ENCODE measurements at regions not wholly inside any gene's neighbourhood (a gene's known extent, or its start where the extent isn't known, plus 50 kb on each side); places are given as distances from the start of the nearest gene placed in this dataset.

GRCh38 chr10:108141064-108141463, 976.6 kb upstream of the SORCS1 start:
- Histone ChIP-seq H3K27me3 (ENCODE audit: insufficient read depth, low read depth, low read length) (no peaks in the 10 kb centered on the region), H3K4me2 (ENCODE audit: low read length) (no peak overlapping the region), H3K4me3 (ENCODE audit: low read length) (no peak overlapping the region), H3K9ac (ENCODE audit: low read length) (no peak overlapping the region), H2AFZ (ENCODE audit: low read depth, low read length) (no peak overlapping the region), H3K9me2 (ENCODE audit: insufficient read depth, low read length) (no peaks in the 10 kb centered on the region), H3F3A (ENCODE audit: insufficient read depth, low read length, poor library complexity, severe bottlenecking) (no peaks in the 10 kb centered on the region), H4K20me1 (ENCODE audit: insufficient read depth) (no peaks in the 10 kb centered on the region), H3K36me3 (ENCODE audit: insufficient read depth, low read length) (no peaks in the 10 kb centered on the region), H3K79me2 (replicated peaks; ENCODE audit: insufficient read depth, low read length) (no peaks in the 10 kb centered on the region), H3K9me3 (ENCODE audit: low read length) (no peaks in the 10 kb centered on the region), H3K27ac (ENCODE audit: low read length) (no peak overlapping the region)
- TF ChIP-seq SMC3 (conservative IDR thresholded peaks at IDR 0.05; ENCODE audit: poor library complexity) (no peak), REST (IDR thresholded peaks at IDR 0.05; ENCODE audit: borderline replicate concordance) (no peak)

- Histone ChIP-seq H3F3A (ENCODE audit: insufficient read depth, low read length, poor library complexity, severe bottlenecking) (no peaks in the 10 kb centered on the region), H3K27ac (ENCODE audit: low read length) (no peak overlapping the region), H3K9ac (ENCODE audit: low read length) (no peak overlapping the region), H3K4me3 (ENCODE audit: low read length) (no peak overlapping the region), H3K79me2 (replicated peaks; ENCODE audit: insufficient read depth, low read length) (no peaks in the 10 kb centered on the region), H3K9me2 (ENCODE audit: insufficient read depth, low read length) (no peaks in the 10 kb centered on the region), H3K36me3 (ENCODE audit: insufficient read depth, low read length) (no peaks in the 10 kb centered on the region), H4K20me1 (ENCODE audit: insufficient read depth) (no peaks in the 10 kb centered on the region), H3K9me3 (ENCODE audit: low read length) (no peaks in the 10 kb centered on the region), H3K27me3 (ENCODE audit: insufficient read depth, low read depth, low read length) (no peaks in the 10 kb centered on the region), H2AFZ (ENCODE audit: low read depth, low read length) (no peak overlapping the region), H3K4me2 (ENCODE audit: low read length) (no peak overlapping the region)
- TF ChIP-seq REST (IDR thresholded peaks at IDR 0.05; ENCODE audit: borderline replicate concordance): no peak
- no peak for TF ChIP-seq CTCF (IDR thresholded peaks at IDR 0.05; ENCODE audit: poor library complexity, severe bottlenecking)
- no peak for TF ChIP-seq POLR2AphosphoS5 (IDR thresholded peaks at IDR 0.05)
- no peak for TF ChIP-seq EP300 (conservative IDR thresholded peaks at IDR 0.05; ENCODE audit: poor library complexity, severe bottlenecking)
- TF ChIP-seq TAF1 (IDR thresholded peaks at IDR 0.05; ENCODE audit: low read depth): no peak
- no peak for TF ChIP-seq MXI1 (conservative IDR thresholded peaks at IDR 0.05; ENCODE audit: poor library complexity, severe bottlenecking)
- no peak for TF ChIP-seq EZH2 (IDR thresholded peaks at IDR 0.05; ENCODE audit: borderline replicate concordance, insufficient read depth, low read length, poor library complexity, severe bottlenecking)
- TF ChIP-seq SMC3 (conservative IDR thresholded peaks at IDR 0.05; ENCODE audit: poor library complexity): no peak
- no peak for TF ChIP-seq RAD21 (conservative IDR thresholded peaks at IDR 0.05)
These were observed 967.8 kb upstream of the SORCS1 start for GRCh38 chr10:108132303-108132702.
